GM21381 (cell line): ENCODE measurements at regions not wholly inside any gene's neighbourhood (a gene's known extent, or its start where the extent isn't known, plus 50 kb on each side); places are given as distances from the start of the nearest gene placed in this dataset.
A peak's percentile ranks its signal among the peaks of the same experiment; 100 is the strongest.

Experiments
- ATAC-seq: cut with Tn5 transposase; IDR thresholded peaks from one replicate; pipeline ENCODE4 v1.9.1; 2021; ENCODE audit warnings: mild to moderate bottlenecking, moderate library complexity; ENCODE audit not compliant: unreplicated experiment

DNA sequence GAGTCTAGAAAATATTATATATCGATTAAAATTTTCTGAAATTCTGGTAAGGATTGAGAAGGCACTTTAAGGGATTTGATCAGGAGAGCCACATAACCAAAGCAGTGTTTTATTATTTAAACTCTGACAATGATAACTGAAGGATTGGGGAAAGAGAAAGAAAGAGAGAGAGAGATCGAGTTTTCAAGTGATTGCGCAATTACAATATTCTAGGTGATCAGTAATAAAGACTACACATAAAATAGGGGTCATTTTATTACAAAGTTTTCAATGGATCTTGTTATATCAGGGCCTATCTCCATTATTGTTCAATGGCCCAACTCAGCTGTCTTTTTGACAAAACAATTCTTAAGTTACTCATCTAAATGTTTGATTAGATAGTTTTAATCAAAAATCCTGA, 541.5 kb upstream of the ZWINT start:
- ATAC-seq, result no peak

DNA sequence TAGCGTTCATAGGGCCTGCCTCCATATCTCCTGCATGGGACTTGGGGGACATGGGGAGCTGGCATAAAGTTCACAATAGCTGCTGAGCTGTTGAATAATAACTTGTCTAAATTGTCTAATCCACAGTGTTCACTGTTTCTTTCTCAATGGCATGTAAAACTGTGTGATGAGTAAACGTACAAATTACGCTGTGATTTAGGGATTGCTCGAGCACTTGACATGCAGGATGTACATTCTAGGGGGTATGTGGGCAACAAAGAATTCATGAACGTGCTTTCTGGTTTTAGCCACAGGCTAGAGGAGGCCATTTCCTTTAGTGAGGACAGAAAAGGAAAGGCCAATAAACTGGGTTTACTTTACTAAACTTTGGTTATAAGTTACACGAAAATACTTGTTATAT, 534.2 kb upstream of the ZWINT start:
- no peak for ATAC-seq

DNA sequence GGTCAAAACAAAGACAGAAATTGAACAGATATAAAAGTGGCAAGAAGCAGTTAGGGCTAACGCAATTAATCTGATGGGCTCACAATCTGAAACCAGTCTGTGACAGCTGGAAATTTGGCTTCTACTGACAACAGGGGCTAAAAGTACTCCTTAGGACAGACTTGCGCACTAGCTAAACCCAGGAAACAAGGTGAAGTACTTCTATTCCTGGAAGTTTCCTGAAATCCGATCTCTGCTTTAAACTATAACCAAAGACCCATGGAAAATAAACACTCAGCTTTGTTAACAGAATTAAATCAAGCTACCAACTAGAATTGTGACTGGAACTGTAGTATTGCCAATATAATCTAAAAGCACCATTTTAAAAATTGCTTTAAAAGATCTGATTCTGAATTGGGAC, 520.2 kb upstream of the ZWINT start:
- ATAC-seq, result no peak

DNA sequence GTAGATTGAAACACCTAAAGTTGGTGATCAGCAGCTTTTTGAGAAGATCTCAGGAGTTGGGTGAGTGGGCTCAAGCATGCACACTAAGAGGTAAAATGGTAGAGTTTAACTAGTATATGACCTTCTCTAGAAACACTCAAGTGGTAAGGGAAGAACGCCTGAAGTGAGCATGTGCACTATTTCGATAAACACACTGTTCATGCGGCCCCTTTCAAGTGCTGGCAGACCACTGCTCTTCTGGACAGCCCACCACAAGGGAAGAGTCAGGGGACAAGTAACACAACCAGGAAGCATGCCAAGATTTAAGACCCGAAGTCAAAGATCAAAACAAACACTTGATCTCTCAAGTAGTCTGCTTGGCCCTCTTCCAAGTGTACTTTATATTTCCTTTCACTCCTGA, 519.5 kb upstream of the ZWINT start:
- no peak for ATAC-seq

DNA sequence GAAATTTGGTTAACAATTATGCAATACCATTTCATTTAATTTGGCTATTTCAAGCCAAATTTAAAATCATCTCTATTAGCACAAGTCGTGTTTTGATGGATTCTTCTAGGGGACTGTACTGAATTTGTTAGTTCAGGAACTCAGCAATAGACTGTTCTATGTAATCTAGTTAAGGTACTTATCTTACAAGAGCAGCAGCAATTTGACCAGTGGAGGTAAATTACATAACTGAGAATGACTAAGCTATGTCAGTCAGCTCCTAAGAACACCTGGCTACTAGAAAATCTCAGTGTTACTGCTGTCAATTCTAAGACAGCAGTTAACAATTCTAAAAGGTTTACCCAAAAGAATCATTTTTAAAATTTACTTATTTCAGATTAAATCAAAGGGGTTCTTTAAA, 513.9 kb upstream of the ZWINT start:
- no peak for ATAC-seq

DNA sequence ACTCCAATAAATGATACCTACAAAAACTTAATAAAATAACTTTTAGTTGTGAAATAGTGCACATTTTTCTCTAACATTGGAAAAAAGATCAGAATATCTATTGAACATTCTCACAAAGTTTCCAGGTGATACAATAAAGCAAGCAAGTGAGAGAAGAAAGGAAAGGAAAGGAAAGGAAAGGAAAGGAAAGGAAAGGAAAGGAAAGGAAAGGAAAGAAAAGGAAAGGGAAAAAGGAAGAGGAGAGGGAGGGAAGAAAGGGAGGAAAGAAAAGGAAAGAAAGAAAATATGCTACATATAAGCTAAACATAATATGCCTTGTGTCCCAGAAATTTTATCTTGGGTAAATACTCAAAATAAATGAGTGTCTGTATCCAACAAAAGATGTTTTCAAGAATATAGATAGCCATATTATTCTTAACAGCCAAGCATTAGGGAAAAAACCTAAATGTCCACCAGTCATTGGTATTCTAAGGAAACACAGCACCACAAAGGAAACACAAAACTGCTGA, 510.2 kb upstream of the ZWINT start:
- no peak for ATAC-seq

DNA sequence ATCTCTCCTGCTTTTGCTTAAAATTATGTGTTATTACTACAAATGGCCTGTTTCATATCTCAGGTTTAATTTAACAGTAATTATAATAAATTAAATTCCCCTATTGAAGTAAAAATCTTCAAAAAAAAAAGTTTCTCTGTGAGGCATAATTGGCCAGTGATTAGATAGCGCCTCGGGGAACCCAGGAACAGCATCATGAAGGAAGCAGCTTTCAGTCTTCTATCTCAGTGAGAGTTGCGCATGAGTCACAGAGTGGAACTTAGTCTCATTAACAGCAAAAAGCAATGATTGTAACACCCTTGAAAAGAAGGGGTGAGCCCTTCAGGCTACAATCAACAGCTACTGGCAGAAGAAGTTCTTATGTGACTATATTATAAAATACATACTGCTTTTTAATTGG, 506.2 kb upstream of the ZWINT start:
- ATAC-seq, result no peak

DNA sequence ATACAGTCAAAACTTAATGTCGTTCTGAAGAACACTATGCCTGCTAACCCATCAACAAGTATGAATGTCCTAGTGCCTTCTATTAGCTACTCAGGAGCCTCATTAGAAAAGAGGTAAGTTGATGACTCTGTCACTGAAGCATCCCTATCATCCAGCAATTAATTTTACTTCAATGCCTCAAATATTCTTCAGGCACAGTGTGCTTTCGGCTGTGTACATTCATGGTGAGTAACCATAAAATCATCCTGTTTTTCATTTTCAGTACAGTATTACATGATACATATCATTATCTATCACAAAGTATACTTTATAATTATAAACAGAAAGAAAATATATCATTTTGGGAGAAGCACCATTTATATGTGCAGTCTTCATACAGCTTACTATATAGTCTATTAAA, 495.5 kb upstream of the ZWINT start:
- no peak for ATAC-seq

DNA sequence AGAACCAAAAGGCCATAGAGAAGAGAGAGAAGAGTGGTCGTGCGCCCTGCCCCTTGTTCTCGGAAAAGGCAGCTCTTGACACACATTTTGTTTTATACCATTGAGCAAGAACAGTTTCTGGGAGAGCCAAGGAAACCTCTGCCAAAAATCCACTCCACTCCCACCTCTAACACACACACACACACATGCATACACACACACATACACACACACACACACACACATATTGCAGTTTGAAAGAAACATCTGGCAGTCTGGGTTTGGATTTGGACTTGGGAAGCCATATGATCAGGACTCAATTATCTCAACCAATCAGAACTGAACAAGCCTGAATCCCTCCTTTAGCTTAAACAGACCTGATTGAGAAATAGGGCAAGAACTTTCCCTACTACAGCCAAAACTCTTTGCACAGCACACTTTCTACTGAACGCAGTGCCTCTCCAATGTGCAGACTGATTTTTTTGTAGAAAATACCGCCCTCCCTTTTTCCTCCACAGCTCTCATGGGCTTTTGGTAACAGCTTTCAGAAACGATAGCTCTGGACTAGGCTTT, 484.0 kb upstream of the ZWINT start:
- no peak for ATAC-seq

DNA sequence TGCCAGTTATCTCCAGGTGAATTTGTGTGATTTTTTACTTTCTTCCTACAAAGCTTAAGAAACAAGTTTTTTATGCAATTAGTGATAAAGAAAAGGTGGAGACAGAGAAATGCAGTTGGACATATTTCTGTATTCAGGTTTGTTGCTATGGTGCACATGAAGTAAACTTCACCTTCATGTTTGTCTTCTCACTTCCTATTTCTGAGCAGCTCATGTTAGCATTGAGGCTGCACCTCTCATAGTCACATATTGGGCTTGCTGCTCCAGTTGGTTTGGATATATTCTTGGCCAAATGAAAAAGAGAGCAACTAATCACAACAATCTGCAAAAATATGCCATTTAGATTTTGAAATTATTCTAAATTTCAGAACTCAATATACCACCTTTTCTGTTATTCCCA, 475.6 kb upstream of the ZWINT start:
- ATAC-seq, result no peak

DNA sequence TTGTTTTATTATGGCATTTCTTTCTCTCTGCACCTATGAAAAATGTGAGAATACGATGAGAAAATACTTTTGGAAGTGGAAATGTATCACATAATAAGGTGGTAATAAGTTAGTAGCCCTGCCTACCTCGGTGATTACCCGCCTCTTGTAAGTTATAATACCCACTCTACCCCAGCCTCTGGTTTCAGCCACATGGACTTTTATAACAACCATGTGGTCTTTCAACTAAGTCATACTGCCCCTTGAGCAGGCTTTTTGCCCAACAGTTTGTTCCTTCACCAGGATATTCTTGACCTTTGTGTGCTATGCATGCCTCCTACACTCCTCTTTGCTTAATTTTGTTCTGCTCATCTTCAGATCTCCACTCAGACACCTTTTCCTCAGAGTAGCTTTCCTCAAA, 470.6 kb upstream of the ZWINT start:
- ATAC-seq, result no peak

DNA sequence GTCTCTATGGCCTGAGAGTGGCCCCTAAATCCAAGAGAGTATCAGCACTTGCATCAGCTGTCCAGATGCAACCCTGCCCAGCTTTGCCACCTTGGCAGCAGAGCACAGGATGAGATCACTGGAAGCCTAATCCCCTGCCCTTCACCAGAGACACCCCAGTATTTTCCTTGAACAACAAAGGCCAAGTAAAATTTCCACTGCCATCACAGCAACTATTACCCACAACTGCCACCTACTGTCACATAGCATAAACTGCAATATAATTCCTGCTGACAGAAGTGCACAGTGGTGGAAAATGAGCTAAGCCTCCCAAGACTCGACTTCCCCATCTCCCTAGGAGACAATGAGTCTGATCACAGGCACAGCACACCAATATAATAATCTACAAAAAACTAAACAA, 462.8 kb upstream of the ZWINT start:
- peak; percentile 58 for ATAC-seq

DNA sequence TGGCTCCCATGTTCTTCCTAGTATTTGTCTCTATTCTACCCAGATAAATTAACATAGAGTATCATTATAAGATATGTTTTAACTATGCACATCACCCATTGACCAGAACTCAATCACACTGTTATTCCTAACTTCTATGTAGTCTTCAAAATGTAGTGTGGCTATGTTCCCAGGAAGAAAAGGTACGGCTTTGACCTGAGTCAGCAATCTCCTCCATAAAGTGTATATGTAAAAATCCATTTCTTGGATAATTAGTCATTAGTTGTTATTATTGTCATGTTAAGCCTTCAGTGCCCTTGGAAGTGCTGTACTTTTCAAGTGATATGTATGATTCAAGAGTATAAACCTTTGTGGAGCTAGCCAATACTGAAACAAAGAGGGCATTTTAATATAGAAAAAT, 444.0 kb upstream of the ZWINT start:
- ATAC-seq, result no peak

DNA sequence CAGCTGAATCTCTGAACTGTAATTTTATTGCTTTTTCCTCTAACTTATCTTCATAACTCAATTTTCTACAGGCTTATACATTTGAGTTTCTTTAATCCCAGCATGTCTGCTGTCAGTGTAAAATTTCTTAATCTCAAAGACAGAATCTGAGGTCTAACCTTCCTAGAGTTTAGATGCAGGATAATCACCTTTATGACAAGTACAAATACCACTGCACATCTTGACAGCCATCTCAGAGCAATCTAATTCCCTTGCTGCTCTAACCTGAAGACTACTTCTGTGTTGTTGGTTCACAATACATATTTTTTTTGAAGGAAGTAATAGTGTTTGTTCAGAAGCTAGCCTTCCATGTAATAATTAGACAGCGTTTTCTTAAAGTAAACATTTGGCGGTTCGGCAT, 424.2 kb upstream of the ZWINT start:
- ATAC-seq, result no peak

DNA sequence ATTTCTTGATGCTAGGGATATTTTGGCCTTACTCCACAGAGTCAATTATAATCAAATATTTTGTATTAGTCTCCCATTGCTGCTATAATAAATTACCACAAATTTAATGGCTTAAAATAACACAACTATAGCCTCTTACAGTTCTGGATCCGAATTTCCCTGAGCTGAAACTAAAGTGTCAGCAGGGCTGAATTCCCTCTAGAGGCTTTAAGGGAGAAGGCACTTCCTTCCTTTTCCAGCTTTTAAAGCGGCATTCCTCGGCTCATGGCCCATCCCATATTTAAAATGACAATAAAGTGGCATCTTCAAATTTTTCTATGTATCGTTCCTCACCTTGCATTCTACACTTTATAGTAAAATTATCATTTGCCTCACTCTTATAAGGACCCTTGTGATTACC, 421.4 kb upstream of the ZWINT start:
- no peak for ATAC-seq

DNA sequence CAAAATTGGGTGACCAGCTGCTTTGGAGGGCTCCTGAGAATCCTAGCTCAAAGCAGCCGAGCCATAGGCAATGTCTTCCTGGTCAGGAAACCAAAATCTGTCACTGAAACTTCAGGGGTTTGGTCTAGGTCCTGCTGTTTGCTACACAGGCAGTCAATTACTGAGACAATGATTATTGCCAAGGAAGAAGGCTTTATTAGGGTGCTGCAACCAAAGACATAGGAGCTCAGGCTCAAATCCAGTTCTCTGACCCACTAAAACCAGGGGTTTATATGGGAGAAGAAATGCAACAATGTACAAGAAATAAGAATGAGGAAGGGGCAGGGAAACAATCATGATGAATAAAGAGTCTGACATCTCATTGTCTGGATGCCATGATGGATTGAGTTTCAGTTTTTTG, 410.3 kb upstream of the ZWINT start:
- ATAC-seq, result no peak

DNA sequence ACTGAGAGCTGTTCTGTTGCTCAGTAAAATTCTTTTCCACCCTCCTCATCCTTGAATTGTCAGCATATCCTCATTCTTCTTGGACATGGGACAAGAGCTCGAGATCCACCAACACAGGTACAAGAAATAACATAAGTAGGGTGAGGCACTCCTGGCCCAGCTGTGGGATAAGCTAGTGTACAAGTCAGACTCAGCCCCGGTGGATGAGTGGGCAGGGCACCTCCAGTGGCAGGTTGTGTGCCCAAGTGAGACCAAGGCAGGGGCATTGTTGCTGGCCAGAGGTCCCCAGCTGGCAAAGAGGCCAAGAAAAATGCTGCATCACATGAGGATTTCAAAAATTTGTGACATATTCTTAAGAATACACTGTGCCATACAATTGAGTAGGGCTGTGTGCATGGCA, 402.0 kb upstream of the ZWINT start:
- ATAC-seq, result no peak

DNA sequence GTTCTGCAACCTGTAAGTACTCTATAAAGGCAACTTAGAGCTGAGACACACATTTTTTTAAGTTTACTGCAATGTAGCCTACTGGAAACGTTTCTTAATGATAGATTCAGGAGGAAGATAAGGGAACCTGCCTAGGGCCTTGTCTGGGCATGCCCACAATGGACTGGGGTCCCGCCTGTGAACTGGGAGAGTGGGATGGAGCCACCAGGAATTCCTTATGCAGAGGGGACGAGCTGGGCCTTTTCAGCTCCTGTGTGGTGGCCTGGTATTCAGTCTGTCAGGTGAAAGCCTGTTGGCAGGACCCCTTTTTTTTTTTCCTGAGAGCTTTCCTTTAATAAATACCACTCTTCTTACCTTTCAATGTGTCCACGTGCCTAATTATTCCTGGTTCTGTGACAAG, 384.4 kb upstream of the ZWINT start:
- no peak for ATAC-seq

DNA sequence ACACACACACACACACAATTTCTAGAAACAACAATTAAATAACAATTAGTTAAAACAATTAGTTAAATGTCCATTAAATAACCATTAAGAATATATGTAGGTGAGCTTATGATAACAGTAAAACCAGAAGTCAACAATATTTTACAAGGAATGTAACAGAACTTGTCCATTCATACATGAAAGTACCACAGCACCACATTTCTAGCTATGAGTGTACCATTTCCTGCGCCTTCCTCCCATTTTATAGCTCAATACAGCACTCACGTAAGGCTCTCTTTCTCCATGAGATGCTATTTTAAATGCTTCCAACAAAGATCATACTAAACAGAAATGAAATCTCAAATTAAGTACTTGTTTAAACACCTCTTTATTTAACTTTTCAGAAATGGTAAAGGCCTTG, 367.3 kb upstream of the ZWINT start:
- no peak for ATAC-seq

DNA sequence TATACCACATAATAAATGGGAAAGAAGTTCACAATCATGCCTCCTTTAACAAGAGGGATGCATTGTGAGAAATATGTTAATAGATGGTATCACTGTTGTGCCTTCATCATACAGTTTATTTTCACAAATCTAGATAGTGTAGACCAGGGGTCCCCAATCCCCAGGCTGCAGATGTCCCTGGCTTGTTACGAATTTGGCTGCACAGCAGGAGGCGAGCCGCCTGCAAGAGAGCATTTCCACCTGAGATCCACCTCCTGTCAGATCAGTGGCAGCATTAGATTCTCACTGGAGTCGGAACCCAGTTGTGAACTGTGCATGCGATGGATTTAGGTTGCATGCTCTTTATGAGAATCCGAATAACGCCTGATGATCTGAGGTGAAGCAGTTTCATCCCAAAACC, 361.9 kb upstream of the ZWINT start:
- ATAC-seq, result no peak

DNA sequence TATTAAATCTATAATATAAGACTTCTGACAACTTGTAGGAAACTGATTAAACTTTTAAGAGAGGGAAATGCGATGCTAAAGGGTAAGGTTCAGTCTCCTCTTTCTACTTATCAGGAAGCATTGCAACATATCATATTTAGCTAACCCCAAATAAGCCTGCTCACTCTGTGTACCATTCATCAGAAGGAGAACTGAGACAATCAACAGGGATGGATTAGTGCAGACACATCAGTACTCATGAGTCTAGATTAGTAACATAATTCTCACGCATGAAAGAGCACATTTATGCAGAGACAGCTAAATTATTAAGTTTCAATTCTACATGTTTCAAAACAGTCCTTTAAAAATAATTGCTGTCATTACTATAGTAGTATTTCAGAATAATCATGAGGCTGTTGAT, 354.2 kb upstream of the ZWINT start:
- ATAC-seq, result no peak

DNA sequence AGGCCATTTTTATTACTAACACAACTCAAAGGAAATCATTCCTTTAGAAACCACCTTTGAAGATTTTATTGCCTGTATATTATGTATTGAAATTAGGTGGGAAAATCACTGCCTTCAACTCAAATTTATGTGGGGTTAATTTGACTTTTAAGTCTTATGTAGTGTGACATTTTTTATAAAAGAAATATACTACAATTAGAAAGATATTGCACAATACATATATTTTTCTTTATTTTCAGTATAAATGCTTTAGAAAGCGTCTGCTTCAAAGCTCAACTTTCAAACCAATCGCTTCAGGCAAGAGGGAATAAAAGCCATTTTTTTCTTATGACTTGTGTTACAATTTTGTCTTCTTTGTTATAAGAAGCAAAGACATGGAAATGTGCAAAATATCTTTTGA, 337.4 kb upstream of the ZWINT start:
- no peak for ATAC-seq

DNA sequence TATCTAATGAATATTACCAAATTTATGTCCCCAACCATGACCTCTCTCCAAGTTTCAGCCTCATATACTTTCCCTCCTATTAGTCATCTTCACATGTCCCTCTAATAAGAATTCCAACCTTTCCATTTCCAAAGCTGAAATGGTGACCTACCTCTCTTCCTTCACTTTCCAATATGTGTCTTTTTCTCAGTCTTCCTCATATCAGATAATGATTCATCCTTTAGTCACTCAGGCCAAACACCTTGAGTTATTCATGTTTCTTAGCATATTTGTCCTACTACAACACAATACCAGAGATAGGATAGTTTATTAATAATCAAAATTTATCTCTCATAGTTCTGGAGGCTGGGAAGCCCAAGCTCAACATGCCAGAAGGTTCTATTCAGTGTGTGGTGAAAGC, 318.5 kb upstream of the ZWINT start:
- no peak for ATAC-seq
